HG02852 (cell line): ENCODE measurements at regions not wholly inside any gene's neighbourhood (a gene's known extent, or its start where the extent isn't known, plus 50 kb on each side); places are given as distances from the start of the nearest gene placed in this dataset.

Source experiments
- ATAC-seq: cut with Tn5 transposase; IDR thresholded peaks from one replicate; pipeline ENCODE4 v1.9.1; 2021; ENCODE audit warnings: mild to moderate bottlenecking, moderate library complexity; ENCODE audit not compliant: unreplicated experiment

DNA sequence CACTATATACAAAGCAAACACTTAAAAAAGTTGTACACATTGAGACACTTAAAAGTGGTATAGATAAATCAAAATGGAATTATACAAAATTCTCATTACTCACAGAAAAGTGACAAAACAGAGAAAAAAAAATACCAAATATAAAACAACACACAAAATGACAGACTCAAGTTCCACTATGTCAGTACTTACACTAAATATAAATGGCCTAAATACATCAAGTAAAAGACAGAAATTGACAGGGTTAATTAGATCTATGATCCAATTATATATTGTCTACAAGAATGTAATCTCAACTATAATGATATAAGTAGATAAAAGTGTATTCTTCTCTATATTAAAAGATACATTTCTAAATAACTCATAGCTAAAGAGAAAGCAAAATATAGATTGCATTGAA is 401.6 kb upstream of the PFKP start:
- no peak for ATAC-seq

DNA sequence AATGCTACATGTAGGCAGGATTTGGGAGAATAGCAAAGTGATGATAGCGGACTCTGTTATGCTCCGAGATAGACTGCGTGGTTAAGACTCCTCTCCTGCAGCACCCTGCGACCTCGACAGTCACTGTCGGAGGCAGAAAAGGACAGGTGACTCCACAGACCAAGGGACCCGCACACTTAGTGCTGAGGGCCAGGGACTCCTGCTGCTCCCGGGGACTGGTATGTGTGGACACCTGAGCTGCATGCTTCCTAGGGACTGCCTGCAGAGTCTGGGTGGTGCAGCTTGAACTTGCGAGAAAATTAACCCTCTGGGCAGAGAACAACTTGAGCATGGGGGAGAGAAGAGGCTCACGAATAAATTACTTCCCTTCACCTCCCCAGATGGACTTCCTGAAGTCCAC is 407.1 kb upstream of the PFKP start:
- ATAC-seq = no peak

DNA sequence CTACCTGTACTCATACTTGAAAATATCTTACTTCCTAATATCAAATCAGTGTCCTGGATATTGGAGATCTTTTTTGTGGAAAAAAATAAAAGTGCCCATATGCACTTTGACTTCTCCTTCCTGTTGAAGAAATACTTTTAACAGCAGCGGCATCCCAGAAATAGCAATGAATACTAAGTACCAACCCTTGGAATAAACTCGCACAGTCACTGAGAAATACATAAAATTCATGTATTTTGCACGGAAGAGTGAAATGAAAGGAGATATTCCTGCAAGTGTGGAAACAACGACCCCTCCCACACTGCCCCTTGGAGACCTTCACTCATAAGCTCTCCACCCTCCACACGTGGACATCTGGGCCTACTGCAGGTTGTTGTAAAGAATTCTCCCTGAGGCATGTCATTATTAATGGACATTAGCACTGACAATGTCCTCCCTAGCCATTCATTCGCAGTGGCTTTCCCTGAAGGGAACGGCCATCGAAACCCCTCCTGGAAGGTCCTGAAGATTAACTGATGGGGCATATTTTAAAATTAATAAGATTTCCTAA is 407.6 kb upstream of the PFKP start:
- no peak for ATAC-seq

DNA sequence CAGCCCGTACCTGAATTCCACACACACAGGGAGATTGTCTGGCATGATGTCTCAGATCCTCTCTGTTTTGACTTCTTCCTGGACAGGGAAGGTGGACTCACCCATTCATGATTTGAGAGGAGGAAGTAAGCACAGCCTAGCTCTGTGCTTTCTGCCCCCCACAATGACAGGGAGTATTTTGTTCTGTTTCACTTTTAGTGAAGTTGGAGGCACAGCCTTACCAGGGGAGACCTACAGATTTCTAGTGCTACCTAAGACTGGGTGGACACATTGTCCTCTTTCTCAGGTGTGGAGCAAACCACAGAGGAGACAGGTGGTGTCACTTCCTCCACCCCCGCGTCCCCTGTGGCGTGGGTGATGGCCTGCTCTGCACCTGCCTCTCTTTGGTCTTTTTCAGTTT is 408.6 kb upstream of the PFKP start:
- ATAC-seq = no peak

DNA sequence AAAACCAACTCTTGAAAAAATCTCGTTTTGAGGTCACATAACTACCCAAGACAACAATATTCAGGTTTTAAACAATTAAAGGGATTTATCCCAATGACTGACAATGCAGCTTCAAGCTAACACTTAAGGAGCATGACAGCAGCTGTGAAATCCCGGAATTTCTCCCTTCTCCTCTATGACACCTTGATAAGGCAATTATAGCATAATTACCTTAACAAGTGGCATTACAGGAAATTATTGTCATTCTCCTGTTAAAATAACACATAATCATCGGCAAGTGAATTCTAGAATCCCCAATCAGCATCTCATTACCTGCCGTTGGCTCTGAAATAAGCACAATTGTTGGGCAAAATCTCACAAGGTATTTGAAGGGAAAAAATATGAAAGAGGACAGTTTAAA is 417.0 kb upstream of the PFKP start:
- ATAC-seq = no peak

DNA sequence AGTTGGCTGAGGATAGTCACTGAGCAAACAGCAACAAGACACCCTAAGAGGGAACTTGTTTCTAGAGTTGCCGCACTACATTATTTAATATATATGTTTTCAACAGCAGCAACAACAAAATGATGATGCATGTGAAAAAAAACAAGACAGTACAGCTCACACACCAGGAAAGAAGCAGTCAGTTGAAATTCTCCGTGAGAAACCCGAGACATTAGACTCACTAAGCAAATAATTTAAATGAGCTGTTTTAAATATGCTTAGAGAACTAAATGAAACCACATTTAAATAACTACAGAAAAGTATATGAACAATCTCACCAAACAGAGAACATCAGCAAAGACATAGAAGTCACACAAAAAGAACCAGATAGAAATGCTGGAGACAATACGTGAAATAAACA is 426.3 kb upstream of the PFKP start:
- no peak for ATAC-seq

DNA sequence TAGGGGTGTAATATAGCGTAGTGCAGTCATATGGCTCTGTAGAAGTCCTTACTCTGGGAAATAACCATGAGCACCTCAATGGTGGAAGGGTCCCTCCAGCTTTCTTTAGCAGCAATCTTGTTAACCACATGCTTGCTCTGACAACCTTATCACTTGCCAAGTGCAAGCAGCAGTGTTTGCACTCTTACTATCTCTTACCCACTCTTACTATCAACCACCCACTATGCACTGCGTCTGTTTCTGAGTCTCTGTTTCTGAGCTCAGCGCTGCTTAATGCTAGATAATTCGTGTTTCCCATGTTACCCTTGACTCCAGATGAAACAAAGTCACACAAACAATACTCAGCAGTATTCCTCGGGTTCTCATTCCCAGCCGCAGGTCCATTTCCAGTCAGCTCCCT is 433.7 kb upstream of the PFKP start:
- no peak for ATAC-seq

DNA sequence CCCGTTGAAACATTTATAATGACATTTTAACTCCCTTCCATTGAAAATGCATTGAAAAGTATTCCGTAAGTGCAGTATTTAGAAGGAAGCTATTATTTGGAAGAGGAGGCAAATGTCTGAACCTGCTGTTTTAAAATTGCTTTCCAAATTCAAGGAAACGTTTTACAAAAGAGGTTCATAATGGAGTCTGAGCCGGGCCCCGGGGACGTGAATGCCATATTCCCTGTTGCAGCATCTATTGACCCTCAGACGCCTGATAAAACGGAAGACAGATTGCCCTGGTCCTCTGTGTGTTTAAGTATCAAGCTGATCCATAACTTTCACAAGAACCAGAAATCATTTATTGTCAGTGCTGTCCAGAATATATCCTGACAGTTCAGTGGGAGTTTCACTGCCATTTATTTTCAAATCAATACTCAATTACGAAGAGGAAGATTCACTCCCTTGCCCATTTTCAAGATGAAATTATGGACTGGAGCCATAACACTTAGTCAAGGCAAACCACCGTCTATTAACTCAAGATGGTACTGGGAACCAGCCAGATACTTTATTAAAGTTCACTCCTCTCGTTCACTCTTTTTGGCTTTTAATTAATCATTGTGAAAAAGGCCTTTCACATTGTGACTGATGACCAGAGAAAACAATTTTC is 435.7 kb upstream of the PFKP start:
- no peak for ATAC-seq

DNA sequence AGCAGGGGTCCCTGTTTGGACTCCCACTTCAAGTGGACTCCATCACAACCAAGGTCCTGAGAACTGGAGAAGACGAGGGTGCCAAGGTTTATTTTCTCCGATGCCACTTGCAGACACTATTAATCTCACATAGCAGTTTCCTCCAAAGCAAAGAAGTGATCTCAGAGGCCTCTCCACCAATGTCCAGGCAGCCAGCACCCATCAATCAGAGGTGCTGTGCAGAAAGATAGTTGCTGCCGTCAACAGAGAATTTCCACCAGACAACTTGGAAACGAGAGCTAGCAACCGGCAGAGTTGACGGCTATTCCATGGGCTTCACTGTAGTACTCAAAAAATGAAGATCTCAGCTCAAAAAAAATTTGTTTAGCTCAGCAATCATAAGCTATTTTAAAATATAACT is 438.6 kb upstream of the PFKP start:
- ATAC-seq = no peak

DNA sequence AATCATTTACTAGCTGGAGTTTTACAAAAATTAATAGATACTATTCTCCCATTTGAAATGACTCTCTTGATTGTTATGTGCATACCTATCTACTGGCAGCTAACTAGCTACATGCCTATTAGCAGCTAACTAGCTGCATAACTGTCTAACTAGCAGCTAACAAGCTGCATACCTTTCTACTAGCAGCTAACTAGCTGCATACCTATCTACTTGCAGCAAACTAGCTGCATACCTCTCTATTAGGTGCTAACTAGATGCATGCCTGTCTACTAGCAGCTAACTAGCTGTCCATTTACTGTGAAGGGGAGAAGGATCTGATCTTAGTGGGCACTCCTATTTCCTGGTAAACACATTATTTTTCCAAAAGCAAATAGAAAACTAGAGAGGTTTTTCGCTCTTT is 439.4 kb upstream of the PFKP start:
- no peak for ATAC-seq

DNA sequence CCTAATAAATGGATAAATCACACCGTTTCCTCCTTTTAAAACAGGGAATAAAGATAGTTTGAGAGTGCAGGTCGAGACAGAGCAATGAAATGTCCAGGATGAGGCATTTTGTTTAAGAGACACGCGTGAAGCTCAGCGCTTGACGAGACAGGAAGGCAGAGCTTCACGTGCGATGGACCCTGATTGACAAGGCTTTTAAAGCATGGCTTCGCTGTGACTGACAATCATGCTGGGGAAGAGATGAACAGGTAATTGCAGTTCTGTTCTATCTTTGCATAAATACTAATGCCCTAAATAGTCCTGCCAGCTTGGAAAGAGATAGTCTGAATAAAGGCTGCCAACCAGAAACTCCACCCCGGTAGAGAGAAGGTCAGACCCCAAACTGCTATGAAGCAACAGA is 442.3 kb upstream of the PFKP start:
- ATAC-seq = no peak

DNA sequence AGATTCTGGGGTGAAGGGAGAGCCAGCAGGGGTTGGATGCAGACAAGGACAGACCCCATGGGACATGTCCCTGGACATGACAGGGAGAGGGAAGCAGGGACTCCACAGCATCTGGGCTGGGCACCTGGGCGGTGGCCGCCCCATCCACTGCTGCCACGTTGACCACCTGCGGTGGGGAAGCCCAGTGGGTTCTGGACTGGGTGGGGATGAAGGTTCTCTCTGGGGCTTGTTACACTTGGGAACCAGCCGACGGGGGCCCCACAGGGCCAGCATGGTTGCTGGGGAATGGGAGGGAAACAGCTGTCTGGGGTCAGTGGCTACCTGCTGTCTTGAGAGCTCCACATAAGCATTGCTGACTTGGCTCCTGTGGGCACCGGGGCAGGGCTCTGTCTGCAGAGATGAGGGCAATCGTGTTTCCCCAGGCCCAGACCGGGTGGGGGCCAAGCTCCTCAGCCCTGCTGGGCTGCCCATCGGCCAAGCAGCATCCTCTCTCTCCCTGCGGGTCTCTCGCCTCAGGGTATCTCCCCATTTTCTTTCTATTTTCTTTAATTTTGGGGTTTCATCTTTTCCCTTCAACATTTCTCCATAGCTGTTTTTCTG is 443.6 kb upstream of the PFKP start:
- no peak for ATAC-seq

DNA sequence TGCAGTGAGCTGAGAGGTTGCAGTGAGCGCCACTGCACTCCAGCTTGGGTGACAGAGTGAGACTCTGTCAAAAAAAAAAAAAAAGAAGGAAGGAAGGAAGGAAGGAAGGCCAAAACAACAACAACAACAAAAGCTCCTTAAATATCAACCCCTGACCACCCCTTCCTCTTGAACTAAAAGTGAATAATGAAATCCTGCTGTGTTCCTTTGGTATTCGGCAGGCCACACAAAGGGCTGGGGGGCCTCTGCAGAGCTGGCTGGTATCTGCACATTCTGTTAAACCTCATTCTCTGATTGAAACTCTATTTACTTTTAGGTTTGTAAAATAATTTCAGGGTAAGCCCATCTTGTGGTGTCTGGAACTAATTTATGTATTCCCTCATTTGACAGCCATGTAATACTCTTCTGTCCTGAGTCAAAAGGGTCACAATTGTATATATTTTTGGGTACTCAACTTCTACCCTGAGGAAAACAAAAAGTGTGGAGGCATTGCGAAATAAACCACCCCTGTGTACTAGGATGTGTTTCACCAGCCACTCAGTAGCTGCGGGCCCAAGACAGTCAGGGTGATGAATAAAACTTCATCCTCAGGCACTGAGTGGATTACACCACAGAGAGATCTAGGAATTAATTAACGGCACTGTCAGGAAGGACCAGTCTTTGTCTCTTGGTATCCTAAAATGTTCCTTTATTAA is 446.4 kb upstream of the PFKP start:
- no peak for ATAC-seq

DNA sequence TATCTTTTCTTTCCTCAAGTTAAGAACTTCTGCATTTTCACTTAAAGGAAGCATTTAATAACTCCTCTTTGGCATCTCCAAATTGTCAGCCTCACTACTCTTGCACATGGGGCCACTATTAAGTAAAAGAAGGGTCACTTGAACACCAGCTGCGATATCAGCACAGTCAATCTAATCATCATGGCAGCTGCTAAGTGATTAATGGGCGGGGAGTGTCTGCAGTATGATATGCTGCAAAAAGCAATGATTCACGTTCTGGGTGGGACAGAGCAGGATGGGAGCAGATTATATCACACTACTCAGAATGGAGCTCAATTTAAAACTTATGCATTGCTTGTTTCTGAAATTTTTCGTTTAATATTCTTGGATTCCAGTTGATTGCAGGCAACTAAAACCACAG is 447.4 kb upstream of the PFKP start:
- no peak for ATAC-seq

DNA sequence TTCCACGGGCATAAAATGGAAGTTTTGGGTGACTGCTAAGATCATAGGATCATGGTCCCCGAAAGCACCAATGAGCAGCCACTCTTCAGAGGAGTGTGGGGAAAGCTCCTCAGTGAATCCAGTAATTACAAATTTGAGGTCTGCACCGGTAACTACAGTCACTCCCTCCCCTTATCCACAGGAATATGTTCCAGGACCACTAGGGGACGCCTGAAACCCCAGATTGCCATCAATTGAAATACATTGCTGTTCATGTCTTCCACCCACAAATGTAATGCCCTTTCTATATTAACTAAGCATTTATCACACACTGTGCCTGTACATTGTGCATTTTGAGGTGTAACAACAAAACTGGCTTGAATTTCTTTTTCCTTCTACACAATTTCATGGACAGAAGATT is 447.9 kb upstream of the PFKP start:
- no peak for ATAC-seq

DNA sequence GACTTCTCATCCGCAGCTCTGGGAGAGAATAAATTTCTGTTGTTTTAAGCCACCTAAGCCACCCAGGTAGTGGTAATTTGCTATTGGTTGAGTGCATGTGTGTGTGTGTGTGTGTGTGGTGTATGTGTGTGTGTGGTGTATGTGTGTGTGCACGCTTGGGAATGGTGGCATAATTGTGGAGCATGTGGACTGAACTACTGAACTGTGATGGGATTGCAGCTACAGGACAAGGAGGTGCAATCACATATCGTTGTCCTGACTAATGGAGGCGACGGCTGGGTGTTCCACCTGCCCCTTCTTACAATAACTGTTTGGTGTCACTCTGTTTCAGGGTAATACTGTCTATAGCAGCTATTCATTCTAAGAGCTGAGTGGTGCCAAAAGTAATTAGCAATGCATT is 448.7 kb upstream of the PFKP start:
- no peak for ATAC-seq

DNA sequence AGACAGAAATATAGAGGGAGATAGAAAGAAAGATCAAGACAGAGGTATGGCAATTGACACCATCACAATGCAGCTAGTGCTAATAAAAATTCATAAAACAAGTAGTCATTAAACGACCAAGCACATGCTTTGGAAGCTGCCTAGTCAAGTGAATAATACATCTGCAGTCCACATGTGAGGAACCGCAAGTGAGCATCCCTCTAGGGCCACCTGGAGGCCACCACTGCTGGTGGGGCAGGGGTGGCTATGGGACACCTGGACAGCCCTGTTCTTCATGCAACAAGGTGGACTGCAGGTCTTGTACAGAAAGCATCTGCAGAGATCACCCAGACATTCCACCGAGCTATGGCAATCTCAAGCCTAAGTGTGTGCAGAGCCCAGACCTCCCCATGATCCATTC is 451.1 kb upstream of the PFKP start:
- ATAC-seq = no peak

DNA sequence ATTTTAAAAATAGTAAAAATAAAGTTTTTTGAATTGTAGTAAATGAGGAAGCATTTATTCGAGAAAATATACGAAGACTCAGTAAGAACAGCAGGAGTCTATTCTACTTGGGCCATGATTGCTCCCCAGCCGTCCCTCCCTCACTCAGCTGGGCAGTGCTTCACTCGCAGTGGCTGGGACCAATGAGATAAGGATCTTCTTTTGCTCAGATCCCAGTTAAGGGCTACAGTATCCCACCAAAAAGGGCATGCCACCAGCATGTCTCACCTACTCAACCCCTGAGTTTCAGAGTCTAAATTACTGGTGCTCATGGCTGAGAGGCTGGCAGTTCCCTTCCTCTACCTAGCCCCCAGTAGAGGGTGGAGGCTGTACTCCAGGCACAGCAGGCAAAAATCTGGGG is 455.7 kb upstream of the PFKP start:
- no peak for ATAC-seq

DNA sequence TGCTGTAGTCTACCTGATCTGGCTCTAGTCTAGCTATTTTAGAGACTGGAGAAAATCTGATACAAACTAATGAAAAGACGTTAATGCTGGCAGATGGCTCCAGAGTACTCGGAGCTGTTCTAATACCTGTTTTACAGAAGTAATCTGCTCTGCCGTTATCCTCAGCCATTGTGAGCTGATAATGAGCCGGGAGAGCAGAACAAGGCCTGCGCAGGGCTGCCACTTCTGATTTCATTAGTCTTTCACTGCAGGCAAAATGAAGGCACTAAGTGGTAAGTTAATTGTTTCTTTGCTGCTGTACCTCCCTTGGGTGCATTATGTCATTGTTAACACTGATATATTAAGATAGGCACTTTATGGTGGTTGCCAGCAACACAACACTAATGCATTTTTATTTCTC is 456.4 kb upstream of the PFKP start:
- no peak for ATAC-seq

DNA sequence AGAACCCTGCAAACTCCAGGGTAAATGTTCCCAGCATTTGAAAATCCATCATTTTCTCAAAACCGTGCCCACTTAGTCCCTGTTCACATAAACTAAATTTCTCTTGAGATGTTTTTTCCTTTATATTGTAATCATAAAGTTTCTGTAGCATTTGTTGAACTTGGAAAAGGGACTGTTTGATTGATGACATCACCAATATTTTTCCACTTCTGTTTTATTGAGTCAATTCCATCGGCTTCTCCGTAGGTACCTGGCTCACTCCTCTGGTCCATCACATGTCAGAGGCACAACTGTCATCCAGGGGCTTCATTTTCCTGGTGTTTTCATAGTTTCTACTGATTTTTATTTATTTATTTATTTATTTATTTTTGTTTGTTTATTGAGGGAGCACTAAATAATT is 462.5 kb upstream of the PFKP start:
- no peak for ATAC-seq

DNA sequence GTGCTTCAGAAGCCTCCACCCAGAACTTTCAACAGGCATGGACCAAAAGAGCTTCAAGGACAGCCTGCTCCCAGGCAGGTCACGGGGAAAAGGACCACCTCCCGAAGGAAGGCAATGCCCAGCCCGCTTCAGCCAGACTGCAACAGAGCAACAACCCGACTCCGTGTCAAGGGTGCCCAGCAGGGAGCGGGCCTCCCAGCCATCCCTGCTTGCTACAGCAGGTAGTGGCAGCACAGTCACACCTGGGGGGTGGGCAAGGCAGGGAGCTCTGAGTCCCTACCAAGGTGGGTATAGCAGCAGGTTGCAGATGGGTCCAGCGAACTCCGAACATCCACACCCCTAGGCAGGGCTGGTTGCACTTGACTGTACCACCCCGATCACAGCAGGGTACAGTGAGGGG is 467.8 kb upstream of the PFKP start:
- no peak for ATAC-seq

DNA sequence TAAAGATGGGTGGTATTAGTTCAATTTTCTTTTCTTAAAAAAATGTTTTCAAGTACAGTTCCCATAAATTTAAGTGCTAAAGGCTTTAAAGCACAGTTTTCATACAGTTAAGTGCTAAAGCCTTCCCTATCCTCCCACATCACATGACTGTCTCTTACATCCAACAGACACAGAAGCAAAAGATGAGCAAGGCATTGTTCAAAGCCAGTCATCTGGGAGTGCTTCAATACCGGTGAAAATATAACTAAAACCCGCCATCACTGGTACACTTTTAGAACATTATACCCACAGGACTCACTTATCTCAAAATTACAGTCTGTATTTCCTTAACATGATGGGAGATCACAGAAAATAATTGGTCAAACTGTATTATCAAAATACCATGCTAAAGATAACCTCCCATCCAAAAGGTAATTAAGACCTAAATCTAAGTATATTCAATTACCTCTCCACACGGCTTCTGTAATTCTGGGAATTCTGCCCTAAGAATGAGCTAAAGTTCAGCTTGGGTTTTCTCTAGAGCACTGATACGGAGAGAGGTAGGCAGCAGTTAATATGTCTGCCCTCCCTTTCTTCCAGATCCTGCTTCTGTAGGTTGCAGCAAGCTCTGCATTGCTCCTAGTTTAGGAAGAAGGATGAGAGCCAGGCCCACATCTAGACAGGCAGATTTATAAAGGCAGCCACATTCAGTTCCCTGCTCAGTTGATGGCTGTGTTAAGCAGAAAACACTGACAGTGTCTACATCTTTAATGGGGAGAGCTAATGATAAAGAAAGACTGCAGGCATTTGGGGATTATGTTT is 474.8 kb upstream of the PFKP start:
- no peak for ATAC-seq
